NCI-H2171 treated with DMSO at 0.1 percent for 48 hours (cell line): ENCODE measurements at regions not wholly inside any gene's neighbourhood (a gene's known extent, or its start where the extent isn't known, plus 50 kb on each side); places are given as distances from the start of the nearest gene placed in this dataset.
A peak's percentile ranks its signal among the peaks of the same experiment; 100 is the strongest.

Experiments used
- DNase-seq: peaks from one replicate; lab custom pipeline; 2025; lab: John Stamatoyannopoulos, UW

GRCh38 chr18:65288908-65289307, 461.9 kb upstream of the CDH7 start:
- DNase-seq, result no peak

GRCh38 chr18:65287652-65288051, 463.2 kb upstream of the CDH7 start:
- DNase-seq, result peak; percentile 48

DNA sequence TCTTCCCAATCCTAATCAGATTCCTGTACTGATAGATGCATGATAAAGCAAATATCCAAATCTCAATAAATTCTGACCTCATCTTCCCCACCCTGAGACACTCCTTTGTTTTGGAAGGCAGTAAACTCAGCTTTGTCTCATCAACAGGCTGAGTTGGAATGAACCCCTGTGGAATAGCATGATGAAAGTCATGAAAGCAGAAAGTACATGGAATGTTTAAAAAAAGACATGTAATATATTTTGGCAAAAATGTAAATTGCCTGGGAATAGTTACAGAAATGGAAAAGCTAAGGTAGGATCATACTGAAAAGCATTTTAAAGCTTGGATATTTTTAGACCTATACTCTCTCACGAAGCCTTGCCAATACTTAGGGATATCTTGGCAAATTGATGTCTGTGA, 468.7 kb upstream of the CDH7 start:
- no peak for DNase-seq

GRCh38 chr18:65279668-65280305, 471.0 kb upstream of the CDH7 start:
- no peak for DNase-seq

GRCh38 chr18:65278939-65279667, 471.7 kb upstream of the CDH7 start:
- DNase-seq, result no peak

DNA sequence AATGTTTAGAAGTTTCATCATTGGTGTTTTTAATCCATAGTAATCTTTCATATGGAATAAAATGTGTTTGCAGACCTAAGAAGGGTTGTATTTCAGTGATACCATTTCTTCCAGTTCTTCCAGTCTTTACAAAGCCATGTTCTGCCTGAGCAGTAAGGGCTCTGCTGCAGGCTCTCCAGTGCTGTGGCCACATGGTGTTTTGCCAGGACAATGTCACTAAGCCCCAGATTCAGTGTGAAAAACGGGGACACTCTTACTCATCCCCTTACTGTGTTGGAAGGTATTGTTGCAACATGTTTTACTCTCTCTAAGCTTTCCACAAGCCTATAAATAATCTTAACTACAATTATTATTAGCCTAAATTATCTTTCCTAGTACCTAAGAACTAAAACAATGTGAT, 481.4 kb upstream of the CDH7 start:
- DNase-seq, result no peak

DNA sequence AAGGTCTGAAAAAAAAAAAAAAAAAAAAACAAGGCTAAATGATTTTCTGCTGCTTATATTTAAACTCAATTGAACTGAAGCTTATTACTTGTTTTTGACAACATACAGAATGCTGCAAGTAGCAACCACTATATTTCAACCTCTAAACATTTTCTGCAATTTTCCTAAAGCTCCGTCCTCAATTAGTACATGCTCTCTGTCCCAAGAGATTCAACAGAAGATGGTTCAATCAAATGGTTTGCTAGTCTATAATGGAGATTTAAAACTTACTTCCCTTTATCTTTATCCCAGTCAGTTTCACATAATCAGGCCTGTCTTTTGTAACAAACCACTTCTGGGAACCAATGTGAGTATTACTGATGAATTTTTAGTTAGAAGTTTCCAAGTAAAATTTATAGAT, 485.1 kb upstream of the CDH7 start:
- no peak for DNase-seq

DNA sequence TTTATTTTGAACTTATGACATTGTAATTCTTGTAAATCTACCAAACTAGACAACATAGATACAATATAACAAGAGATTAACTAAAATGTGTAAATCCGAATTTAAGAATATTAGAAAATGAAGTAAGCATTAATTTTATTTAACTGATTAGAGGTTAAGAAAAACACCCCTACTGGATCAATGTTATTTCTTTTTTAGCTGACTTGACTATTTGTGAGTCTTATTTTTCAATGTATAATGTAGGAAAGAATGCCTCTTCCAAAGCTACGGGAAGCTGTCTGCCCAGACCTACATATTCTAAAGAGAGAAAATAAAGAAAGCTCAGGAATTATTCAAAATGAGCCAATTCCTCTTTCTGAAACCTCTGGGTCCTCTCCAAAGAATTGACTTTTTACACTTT, 490.8 kb upstream of the CDH7 start:
- no peak for DNase-seq

- no peak for DNase-seq
These were observed 491.4 kb upstream of the CDH7 start for GRCh38 chr18:65259403-65259802.

DNA sequence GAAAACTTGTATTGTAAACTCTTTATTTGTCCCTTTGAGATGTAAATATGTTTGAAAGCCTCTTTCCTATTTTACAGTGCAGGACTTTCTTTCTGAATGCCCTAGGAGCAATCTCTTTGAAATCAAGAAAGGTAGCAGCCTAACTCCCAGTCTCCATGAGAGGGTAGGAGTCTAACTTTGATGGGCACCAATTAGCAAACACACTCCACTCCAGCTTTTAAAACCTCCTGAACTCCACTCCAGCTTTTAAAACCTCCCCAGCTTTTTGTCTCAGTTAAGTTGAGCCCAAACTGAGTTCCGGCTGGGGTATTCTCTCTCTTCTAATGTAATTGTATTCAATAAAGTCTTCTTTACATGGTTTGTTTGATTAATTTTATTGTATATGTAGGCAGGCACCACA, 493.7 kb upstream of the CDH7 start:
- DNase-seq, result no peak

- no peak for DNase-seq
These were observed 495.4 kb upstream of the CDH7 start for GRCh38 chr18:65255417-65255816.

DNA sequence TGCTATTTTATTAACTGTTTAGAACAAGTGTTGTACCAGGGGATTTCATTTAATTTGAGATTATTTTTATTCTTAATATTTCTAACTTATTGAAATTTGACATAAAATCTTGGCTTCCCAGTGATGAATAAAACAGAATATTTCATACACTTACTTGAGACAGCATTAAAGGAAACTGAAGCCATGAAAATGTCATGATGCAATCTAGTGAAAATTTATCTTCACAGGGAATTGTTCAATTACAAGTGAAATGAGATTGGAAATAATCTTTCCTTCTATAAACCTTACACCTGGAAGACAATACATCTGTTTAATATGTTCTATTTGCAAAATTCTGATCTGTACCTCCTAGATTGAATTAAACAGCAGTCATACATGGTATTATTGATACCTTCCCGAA, 511.0 kb upstream of the CDH7 start:
- DNase-seq, result no peak

GRCh38 chr18:65235966-65236624, 514.7 kb upstream of the CDH7 start:
- DNase-seq, result peak; percentile 95

DNA sequence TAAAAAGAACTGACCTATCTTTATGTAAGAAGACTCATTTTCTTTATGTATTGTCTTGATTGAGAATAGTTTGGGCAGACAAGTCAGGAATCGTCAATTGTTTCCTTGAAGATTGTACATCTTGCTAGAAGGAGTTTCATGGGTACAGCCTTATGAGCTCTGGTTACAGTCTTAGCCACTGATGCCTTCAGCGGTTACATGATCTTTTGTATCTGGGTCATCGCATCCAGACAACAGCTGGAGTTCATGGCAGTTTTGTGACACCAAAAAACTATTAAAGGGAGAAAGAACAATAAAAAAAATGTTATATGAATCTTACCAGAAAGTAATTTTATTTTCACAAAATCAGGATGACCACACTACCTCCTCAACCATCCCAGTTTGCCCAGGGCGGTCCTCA, 520.5 kb upstream of the CDH7 start:
- peak; percentile 52 for DNase-seq

DNA sequence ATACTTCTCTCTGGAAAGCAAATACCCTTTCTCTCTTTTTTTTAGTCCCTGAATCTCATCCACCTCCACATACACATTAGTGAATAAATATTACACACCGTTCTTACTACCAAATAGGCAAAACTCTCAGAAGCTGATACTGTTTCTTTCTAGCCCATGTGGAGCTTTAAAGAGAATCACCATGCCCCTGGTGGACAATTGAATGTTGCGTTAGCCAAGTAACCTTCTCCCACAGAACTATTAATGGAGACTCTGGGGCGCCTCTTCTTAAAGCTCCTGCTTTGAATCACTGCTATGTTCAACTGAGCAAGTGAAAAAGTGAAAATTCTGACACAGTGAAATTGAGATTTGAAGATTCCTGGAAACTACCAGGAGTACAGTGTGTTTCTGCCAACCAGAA, 522.8 kb upstream of the CDH7 start:
- no peak for DNase-seq

- DNase-seq, result peak; percentile 13
These were observed 529.1 kb upstream of the CDH7 start for GRCh38 chr18:65221736-65222135.

DNA sequence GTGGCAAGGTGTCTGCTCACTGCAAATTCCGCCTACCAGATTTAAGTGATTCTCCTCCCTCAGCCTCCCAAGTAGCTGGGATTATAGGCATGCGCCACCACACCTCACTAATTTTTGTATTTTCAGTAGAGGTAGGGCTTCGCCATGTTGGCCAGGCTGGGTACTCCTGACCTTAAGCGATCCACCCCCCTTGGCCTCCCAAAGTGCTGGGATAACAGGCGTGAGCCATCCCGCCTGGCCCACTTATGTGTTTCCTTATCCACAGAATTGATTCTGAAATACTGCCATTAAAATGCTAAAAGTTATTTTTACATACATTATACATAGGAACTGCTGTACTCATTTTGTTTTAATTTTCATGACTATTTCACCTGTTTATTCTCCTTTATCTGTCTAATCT, 529.7 kb upstream of the CDH7 start:
- DNase-seq, result no peak

GRCh38 chr18:65215865-65216466, 534.8 kb upstream of the CDH7 start:
- no peak for DNase-seq

GRCh38 chr18:65214456-65214855, 536.4 kb upstream of the CDH7 start:
- no peak for DNase-seq

- DNase-seq, result no peak
These were observed 544.1 kb upstream of the CDH7 start for GRCh38 chr18:65206551-65207260.

DNA sequence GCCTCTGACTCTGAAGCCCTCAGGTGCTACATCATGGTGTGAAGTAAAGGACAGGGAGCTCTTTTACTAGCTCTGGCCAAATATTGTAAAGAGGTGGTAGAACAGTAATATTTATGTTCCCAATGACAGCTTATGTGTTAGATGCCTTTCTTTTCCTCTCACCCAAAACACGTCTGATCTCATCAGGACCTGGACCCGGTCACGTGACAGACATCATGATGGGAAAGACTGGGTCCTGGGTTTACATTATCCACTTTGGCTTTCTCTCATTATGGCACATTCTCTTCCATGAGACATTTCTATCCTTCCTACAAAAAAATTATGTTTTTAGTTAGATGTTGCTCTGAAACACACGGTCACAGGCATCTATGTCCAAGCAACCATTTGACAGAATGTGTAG, 548.7 kb upstream of the CDH7 start:
- no peak for DNase-seq

GRCh38 chr18:65175681-65176080, 575.1 kb upstream of the CDH7 start:
- no peak for DNase-seq
